B cell (primary cell): ENCODE measurements at regions not wholly inside any gene's neighbourhood (a gene's known extent, or its start where the extent isn't known, plus 50 kb on each side); places are given as distances from the start of the nearest gene placed in this dataset.

Experiments used
- ATAC-seq: fragments of 200-7000 bp; cut with Tn5 transposase; one replicate; pipeline ENCODE4 v1.10.0; 2021; ENCODE audit warnings: low read depth, mild to moderate bottlenecking, moderate number of reproducible peaks, moderate library complexity
- CTCF ChIA-PET: fragments of 350-600 bp; sonication (Branson Sonifier 250); formaldehyde crosslinking; loops from one replicate; lab custom pipeline; 2021; ENCODE audit warnings: antibody characterized with exemption, inconsistent platforms; lab: Charles Lee
- POLR2A ChIA-PET: fragments of 350-600 bp; sonication (Branson Sonifier 250); formaldehyde crosslinking; loops from one replicate; lab custom pipeline; 2021; ENCODE audit warnings: antibody characterized with exemption; lab: Charles Lee
- DNase-seq: peaks from one replicate; pipeline ENCODE4 v3.0.0; 2013
- H2AFZ ChIP-seq: 2 replicates; pipeline ENCODE4 v1.6.1; 2012; ENCODE audit warnings: mild to moderate bottlenecking, low read depth, low read length; ENCODE audit not compliant: insufficient read depth, poor library complexity, severe bottlenecking
- H3K27ac ChIP-seq, 2 donors: 1 replicate in 1 of 2; 2 replicates in 1 of 2; pipeline ENCODE4 v1.5.1; 2012 to 2013; ENCODE audit warnings: low read length in 2 of 2, mild to moderate bottlenecking in 2 of 2, moderate library complexity in 1 of 2
- H3K27me3 ChIP-seq, 4 experiments: fragments of 200-600 bp in 1 of 4; sonication (generic) in 1 of 4; replicated peaks in 1 of 4; 1 replicate in 2 of 4; 2 replicates in 2 of 4; pipeline versions ENCODE4 v1.6.1 to v1.7.0; 2013 to 2016; ENCODE audit warnings: low read length in 3 of 4, mild to moderate bottlenecking in 2 of 4, mixed read lengths in 1 of 4, moderate library complexity in 1 of 4; ENCODE audit not compliant: insufficient read depth in 4 of 4, control insufficient read depth in 3 of 4; ENCODE audit errors: control extremely low read depth in 1 of 4
- H3K36me3 ChIP-seq, 2 experiments: replicated peaks in 1 of 2; 1 replicate in 1 of 2; 2 replicates in 1 of 2; pipeline versions ENCODE4 v1.6.1 to v1.7.1; 2013; ENCODE audit warnings: low read length in 1 of 2; ENCODE audit not compliant: insufficient read depth in 2 of 2, control insufficient read depth in 1 of 2; ENCODE audit errors: control extremely low read depth in 1 of 2, extremely low read depth in 1 of 2
- H3K4me1 ChIP-seq, 2 donors: fragments of 200-600 bp in 1 of 2; sonication (generic) in 1 of 2; 1 replicate in 1 of 2; 2 replicates in 1 of 2; pipeline versions ENCODE4 v1.5.1 to v1.6.1; 2013 to 2017; ENCODE audit warnings: low read length in 2 of 2; ENCODE audit not compliant: control insufficient read depth in 2 of 2, insufficient read depth in 2 of 2
- H3K4me2 ChIP-seq: replicated peaks from 2 replicates; pipeline ENCODE3; 2012; ENCODE audit warnings: mild to moderate bottlenecking, low read depth, low read length; ENCODE audit not compliant: poor library complexity, severe bottlenecking
- H3K4me3 ChIP-seq, 5 experiments: fragments of 200-600 bp in 1 of 5; sonication (generic) in 1 of 5; 1 replicate in 3 of 5; 2 replicates in 2 of 5; pipeline versions ENCODE4 v1.5.1 to v1.7.0; 2011 to 2016; ENCODE audit warnings: low read length in 4 of 5, mild to moderate bottlenecking in 4 of 5, low read depth in 2 of 5, control low read depth in 1 of 5, moderate library complexity in 1 of 5; ENCODE audit not compliant: insufficient read depth in 1 of 5; ENCODE audit errors: control extremely low read depth in 1 of 5, extremely low read depth in 1 of 5
- H3K79me2 ChIP-seq: fragments of 200-600 bp; sonication (generic); one replicate; pipeline ENCODE4 v1.6.0; 2016; ENCODE audit warnings: low read length; ENCODE audit not compliant: control insufficient read depth, insufficient read depth
- H3K9ac ChIP-seq: fragments of 200-600 bp; sonication (generic); 2 replicates; pipeline ENCODE4 v1.6.1; 2017; ENCODE audit warnings: mild to moderate bottlenecking, low read length, moderate library complexity
- H3K9me3 ChIP-seq, 3 donors: one replicate each; pipeline versions ENCODE4 v1.6.1 to v1.7.1; 2013; ENCODE audit warnings: low read length in 2 of 3; ENCODE audit not compliant: control insufficient read depth in 2 of 3, insufficient read depth in 1 of 3; ENCODE audit errors: control extremely low read depth in 1 of 3
- H4K20me1 ChIP-seq: 2 replicates; pipeline ENCODE4 v1.6.0; 2012; ENCODE audit warnings: mild to moderate bottlenecking, low read length; ENCODE audit not compliant: insufficient read depth, control insufficient read depth, poor library complexity, severe bottlenecking
- H3K27ac Mint-ChIP-seq: one replicate; pipeline ENCODE4 v1.8.0; 2021; ENCODE audit warnings: mixed read lengths
- H3K27me3 Mint-ChIP-seq: one replicate; pipeline ENCODE4 v1.8.0; 2021; ENCODE audit warnings: mixed read lengths
- H3K4me1 Mint-ChIP-seq: one replicate; pipeline ENCODE4 v1.8.0; 2021; ENCODE audit warnings: mixed read lengths
- H3K4me3 Mint-ChIP-seq: one replicate; pipeline ENCODE4 v1.8.0; 2021; ENCODE audit warnings: mixed read lengths
- H3K9me3 Mint-ChIP-seq: one replicate; pipeline ENCODE4 v1.8.0; 2022; ENCODE audit warnings: mixed read lengths; ENCODE audit not compliant: insufficient read depth
- EZH2 ChIP-seq: IDR thresholded peaks from 2 replicates; pipeline ENCODE4 v1.6.1; 2012; ENCODE audit warnings: borderline replicate concordance, low read depth, mild to moderate bottlenecking, moderate library complexity, low read length; ENCODE audit not compliant: insufficient read depth, poor library complexity, severe bottlenecking
- WGBS: methylation state at CpG from one replicate; pipeline ENCODE4 v1.1.5; 2013; ENCODE audit warnings: missing lambda C conversion rate; ENCODE audit not compliant: insufficient coverage; 5-methylcytosine and 5-hydroxymethylcytosine counted together
- intact Hi-C: fragments of 100-400 bp; cut with micrococcal nuclease; formaldehyde crosslinking; loops from one replicate; pipeline ENCODE4 v1.10.0; 2022
- TF ChIP-seq, protein P1 (sequence below): fragments of 200-600 bp; IDR thresholded peaks from one replicate; pipeline ENCODE4 v1.8.0; 2022; ENCODE audit warnings: antibody characterized with exemption, mild to moderate bottlenecking

DNA sequence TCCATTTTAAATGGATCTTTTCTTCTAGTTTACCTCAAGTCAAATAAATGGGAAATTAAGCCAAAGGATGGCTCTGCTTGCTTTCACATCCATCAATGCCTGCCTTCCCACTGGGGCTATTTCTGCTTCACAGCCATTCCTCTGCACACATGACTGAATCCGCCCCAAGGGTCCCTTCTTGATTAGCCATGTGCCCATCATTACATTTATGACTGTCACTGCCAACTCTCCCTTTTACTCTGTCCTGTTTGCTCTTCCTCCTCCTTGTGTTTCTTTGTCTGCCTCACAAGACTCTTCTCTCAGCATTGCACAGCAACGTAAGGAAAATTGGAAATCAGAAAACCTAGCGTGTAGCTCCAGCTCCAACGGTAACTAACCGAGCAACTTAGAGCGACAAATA, 410.2 kb downstream of the TBC1D4 start:
- WGBS: 64% methylated on average over 1 of the region's 6 CpGs
- no peaks in the 10 kb centered on the region for H3K9me3 ChIP-seq
- Mint-ChIP-seq H3K27me3 (no peaks in the 10 kb centered on the region), H3K9me3 (peaks cover 2% of the 10 kb centered on the region), H3K4me3 (no peak overlapping the region), H3K27ac (no peak overlapping the region), H3K4me1 (no peaks in the 10 kb centered on the region)
- no peak overlapping the region for H3K27ac ChIP-seq
- no peaks in the 10 kb centered on the region for H4K20me1 ChIP-seq
- intact Hi-C loops: no loop called here
- ChIA-PET CTCF (no interaction called here), POLR2A (no interaction called here)
- DNase-seq (no peak), ATAC-seq (no peak)
- no peak overlapping the region for H3K4me3 ChIP-seq
- H3K79me2 ChIP-seq: no peaks in the 10 kb centered on the region
- H3K27me3 ChIP-seq: no peaks in the 10 kb centered on the region
- no peak for TF ChIP-seq EZH2
- TF ChIP-seq, protein P1, sequence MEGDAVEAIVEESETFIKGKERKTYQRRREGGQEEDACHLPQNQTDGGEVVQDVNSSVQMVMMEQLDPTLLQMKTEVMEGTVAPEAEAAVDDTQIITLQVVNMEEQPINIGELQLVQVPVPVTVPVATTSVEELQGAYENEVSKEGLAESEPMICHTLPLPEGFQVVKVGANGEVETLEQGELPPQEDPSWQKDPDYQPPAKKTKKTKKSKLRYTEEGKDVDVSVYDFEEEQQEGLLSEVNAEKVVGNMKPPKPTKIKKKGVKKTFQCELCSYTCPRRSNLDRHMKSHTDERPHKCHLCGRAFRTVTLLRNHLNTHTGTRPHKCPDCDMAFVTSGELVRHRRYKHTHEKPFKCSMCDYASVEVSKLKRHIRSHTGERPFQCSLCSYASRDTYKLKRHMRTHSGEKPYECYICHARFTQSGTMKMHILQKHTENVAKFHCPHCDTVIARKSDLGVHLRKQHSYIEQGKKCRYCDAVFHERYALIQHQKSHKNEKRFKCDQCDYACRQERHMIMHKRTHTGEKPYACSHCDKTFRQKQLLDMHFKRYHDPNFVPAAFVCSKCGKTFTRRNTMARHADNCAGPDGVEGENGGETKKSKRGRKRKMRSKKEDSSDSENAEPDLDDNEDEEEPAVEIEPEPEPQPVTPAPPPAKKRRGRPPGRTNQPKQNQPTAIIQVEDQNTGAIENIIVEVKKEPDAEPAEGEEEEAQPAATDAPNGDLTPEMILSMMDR: no peak
- no peak overlapping the region for H3K9ac ChIP-seq
- no peaks in the 10 kb centered on the region for H3K36me3 ChIP-seq
- no peak overlapping the region for H2AFZ ChIP-seq
- no peak overlapping the region for H3K4me2 ChIP-seq
- H3K4me1 ChIP-seq: no peaks in the 10 kb centered on the region

DNA sequence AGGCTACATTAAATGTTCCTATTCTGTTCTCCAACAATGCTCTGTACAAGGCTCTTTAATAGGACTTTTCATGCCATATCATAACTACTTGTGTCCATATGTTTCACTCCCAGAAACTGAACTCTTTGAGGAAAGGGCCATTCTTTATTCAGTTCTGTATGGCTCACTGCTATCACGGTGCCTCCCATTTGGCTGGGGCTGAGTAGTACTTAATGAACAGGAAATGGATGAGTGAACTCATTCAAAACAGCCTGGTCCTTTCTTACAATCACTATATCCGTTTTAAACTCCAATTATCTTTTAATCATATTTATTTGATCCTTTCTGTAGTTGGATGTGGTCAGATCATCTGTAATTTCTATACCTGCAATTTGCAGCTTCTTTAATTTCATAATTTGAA, 410.6 kb downstream of the TBC1D4 start:
- TF ChIP-seq, protein P1: no peak
- TF ChIP-seq EZH2: no peak
- no peaks in the 10 kb centered on the region for H3K79me2 ChIP-seq
- H3K4me1 Mint-ChIP-seq: no peaks in the 10 kb centered on the region
- ATAC-seq (no peak), DNase-seq (no peak)
- H3K36me3 ChIP-seq: no peaks in the 10 kb centered on the region
- no peaks in the 10 kb centered on the region for H4K20me1 ChIP-seq
- no CpG with 5 or more reads among the region's 2 CpGs for WGBS
- H3K4me3 Mint-ChIP-seq: no peak overlapping the region
- no peaks in the 10 kb centered on the region for H3K27me3 ChIP-seq
- no peaks in the 10 kb centered on the region for H3K4me1 ChIP-seq
- H3K27me3 Mint-ChIP-seq: no peaks in the 10 kb centered on the region
- H3K9me3 Mint-ChIP-seq: peaks cover 4% of the 10 kb centered on the region
- no peak overlapping the region for H2AFZ ChIP-seq
- no peak overlapping the region for H3K9ac ChIP-seq
- H3K27ac Mint-ChIP-seq: no peak overlapping the region
- no peak overlapping the region for H3K27ac ChIP-seq
- H3K9me3 ChIP-seq: no peaks in the 10 kb centered on the region
- POLR2A ChIA-PET: no interaction called here
- no peak overlapping the region for H3K4me2 ChIP-seq
- H3K4me3 ChIP-seq: no peak overlapping the region
- intact Hi-C loops: no loop called here
- CTCF ChIA-PET: no interaction called here
